ENCODE measurements at regions not wholly inside any gene's neighbourhood (a gene's known extent, or its start where the extent isn't known, plus 50 kb on each side); places are given as distances from the start of the nearest gene placed in this dataset.
"Not testable (repeated sequence)": the region's sequence is repeated elsewhere in the genome, so short reads cannot be mapped to it uniquely, and the experiment has no call there.

DNA sequence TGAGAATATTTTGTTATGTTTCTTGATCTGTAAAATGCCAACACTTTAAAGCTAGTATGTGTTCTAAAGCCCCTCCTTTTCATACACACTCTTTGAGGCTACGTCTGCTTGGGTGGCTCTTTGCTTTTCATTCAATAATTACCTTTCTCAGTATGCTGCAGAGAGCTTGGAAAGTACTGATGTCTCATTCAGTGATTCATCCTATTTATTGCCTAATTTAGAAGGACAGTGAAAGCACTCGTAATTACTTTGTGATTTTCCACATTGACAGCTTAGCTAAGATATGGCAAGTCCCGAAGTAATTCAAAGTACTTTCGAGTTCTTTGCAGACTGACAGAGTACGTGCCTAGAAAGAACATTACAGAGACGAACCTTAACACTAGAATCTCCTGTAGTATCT, 57.2 kb downstream of the BMP15 start:
- no peak for DNase-seq

DNA sequence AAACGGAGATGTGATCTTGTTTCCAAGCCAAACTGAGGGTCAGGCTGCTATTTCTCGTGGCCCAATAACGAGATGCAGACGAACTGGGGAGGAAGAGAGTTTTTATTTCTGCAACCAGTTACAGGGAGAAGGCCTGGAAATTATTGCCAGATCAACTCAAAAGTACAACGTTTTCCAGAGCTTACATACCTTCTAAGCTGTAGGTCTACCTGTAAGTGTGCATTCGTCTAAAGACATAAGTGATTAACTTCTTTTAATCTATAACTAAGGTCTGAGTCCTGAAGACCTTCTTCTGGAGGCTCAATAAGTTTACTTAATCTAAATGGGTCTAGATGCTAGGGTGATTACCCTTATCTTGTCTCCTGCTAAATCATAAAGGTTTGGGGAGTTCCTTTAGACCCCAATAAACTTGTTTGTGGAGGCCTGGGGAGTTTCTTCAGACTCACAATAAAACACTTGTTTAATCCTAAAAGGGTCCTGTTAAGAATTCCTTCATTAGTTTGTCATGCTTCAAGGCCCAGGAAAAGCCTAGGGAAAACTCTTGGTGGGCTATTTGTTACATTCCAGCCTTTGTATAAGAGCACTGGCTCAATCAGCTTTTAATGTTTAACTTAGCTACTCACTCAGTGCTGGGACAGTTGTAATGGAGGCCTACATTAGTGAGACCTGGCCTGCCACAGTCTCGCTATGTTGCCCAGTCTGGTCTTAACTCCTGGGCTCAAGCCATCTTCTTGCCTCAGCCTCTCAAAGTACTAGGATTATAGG, 58.5 kb downstream of the BMP15 start:
- DNase-seq; in situ Hi-C loops (cut with MboI; ENCODE audit: low pct_unique_long_range_greater_than_20kb, low sequenced_read_pairs): not testable (repeated sequence)

More for the DNA sequence above, 57.2 kb downstream of the BMP15 start:
- in situ Hi-C loops (cut with MboI; ENCODE audit: low pct_unique_long_range_greater_than_20kb, low sequenced_read_pairs) = no loop called here

DNA sequence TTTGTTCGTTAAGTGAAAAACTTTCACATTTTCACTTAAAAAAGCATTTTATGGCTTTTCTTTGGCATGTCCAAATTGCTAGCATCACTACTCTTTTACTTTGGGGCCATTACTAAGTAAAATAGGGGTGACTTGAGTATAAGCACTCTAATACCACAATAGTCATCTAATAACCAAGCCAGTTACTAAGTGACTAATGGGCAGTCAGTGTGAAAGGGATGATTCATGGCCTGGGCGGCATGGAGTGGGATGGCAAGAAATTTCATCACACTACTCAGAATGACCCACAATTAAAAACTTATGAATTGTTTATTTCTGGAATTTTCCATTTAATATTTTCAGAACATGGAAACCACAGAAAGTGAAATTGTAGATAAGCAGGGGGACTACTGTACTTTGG, 60.9 kb downstream of the BMP15 start:
- DNase-seq = no peak
- in situ Hi-C loops (cut with MboI; ENCODE audit: low pct_unique_long_range_greater_than_20kb, low sequenced_read_pairs) = no loop called here

DNA sequence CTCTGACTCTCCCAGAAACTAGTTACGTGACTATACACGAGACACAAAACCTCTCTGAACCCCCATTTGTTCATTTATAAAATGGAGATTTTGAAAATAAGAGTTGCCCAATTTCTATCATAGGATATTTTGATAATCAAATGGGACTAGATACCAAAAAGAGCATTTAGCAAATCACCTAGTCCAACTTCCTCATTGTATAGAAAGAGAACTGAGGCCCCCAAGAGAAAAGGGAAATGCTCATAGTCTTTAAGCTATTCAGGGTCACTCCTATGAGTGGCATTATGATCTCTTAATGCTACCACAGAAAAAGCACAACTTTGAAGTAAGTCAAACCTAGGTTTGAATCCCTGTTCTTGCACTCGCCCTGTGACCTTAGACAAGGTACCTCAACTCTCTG, 62.7 kb downstream of the BMP15 start:
- in situ Hi-C loops (cut with MboI; ENCODE audit: low pct_unique_long_range_greater_than_20kb, low sequenced_read_pairs) = no loop called here
- DNase-seq = peak; percentile 5

DNA sequence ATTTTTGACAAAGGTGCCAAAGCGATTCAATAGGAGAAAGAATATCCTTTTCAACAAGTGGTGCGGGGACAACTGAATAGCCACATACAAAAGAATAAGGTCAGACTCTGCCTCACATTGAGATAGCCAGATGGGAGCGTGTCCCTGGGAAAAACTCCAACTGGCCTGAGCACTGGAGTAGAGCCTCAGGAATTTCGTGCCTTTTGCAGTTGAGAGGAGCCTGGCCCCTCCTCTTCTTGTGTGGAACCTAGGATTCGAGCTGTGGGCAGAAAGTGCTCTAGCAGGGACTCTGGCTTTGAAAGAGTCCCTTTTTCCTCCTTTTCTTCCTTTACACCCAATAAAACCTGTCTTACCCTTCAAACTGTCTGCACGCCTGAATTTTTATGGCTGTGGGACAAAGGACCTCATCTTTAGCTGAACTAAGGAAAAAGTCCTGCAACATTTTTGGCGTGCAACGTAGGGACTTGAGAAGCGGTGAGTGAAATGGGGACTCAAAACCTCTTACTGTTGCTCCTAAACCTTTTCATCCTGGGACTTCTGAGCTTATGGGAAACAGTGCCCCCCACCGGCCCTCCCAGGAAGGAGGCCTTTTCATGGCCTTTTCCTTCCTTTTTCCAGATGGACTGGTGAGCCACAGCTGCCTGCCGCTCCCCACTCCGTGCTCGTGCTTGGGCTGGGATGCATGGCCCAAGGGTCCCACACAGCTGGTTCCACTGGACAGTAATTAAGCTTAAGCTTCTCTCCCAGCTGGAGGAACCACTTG, 68.6 kb downstream of the BMP15 start:
- in situ Hi-C loops (cut with MboI; ENCODE audit: low pct_unique_long_range_greater_than_20kb, low sequenced_read_pairs) = no loop called here
- DNase-seq = no peak

DNA sequence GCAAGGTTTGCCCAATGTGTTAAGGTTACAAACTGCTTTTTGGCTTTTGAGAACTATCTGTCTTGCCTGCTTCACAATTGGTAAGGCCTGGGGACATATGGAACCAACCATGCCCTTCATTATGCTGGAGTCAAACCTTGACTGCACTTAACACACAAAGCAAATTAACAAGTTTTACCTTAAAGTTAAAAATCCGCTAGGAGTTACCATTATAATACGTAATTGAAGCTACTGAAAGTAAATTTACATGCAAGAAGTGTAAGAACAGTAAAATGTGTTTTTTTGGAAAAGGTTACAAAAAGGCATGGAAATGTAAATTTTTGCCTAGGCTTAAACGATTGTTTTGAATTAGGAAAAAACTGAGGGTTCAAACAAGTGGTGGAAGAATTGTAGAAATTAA, 69.7 kb downstream of the BMP15 start:
- in situ Hi-C loops (cut with MboI; ENCODE audit: low pct_unique_long_range_greater_than_20kb, low sequenced_read_pairs) = no loop called here

DNA sequence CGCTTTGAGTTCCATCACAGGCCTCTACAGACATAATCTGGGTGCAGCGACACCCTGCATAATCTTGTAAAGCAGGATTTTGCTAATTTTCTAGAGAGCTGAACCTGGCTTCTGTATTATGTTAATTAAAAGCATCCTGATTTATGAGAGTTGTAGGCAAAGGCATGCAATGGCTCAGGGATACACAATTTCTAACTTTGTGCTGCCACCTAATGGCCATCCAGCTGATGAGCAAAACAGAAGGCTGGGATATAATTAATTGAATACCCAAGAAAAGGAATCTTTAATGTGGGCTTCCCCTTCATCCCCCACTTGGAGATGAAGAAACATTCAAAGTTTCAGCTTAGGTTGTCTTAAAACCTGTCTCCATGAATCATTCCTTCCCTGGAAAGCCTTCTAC, 78.1 kb downstream of the BMP15 start:
- in situ Hi-C loops (cut with MboI; ENCODE audit: low pct_unique_long_range_greater_than_20kb, low sequenced_read_pairs) = no loop called here
- DNase-seq = peak; percentile 44

More for the DNA sequence above, 69.7 kb downstream of the BMP15 start:
- DNase-seq = no peak

DNA sequence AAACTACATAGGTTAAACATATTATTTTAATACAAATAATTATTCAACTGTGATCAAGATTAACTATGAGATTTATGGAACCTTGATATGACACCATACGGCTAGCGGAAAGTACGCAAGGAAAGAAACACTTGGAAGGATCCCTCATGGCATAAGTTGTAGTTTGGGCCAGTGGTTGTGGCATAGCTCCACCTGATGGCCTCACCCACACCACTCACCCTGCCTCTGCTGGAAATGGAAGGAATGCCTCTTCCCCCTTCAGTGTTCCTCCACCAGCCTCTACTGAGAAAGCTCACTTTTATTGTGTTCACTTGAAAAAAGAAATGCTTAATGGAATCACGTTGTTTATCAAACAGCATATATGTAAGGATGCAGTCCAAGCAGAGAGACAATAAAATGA, 86.4 kb downstream of the BMP15 start:
- no peak for DNase-seq
- in situ Hi-C loops (cut with MboI; ENCODE audit: low pct_unique_long_range_greater_than_20kb, low sequenced_read_pairs) = no loop called here

DNA sequence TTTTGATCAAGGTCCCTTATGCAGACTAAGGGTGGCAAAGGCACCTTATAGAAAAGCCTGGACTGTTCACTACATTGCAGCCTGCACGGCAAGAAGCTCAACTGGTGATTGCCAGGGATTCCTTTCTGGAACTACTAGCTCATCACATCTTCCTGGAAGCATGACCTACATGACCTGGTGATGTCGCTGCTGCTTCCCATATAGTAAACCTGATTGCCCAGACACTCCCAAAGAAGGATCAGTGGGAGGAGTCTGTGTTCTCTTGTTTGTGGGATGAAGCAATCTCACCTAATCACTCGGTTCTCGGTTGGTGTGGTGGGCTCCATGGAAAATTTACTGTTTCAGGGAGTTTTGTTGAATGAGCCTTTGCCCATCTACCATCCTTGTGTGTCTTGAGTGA, 89.8 kb downstream of the BMP15 start:
- DNase-seq; in situ Hi-C loops (cut with MboI; ENCODE audit: low pct_unique_long_range_greater_than_20kb, low sequenced_read_pairs): not testable (repeated sequence)

DNA sequence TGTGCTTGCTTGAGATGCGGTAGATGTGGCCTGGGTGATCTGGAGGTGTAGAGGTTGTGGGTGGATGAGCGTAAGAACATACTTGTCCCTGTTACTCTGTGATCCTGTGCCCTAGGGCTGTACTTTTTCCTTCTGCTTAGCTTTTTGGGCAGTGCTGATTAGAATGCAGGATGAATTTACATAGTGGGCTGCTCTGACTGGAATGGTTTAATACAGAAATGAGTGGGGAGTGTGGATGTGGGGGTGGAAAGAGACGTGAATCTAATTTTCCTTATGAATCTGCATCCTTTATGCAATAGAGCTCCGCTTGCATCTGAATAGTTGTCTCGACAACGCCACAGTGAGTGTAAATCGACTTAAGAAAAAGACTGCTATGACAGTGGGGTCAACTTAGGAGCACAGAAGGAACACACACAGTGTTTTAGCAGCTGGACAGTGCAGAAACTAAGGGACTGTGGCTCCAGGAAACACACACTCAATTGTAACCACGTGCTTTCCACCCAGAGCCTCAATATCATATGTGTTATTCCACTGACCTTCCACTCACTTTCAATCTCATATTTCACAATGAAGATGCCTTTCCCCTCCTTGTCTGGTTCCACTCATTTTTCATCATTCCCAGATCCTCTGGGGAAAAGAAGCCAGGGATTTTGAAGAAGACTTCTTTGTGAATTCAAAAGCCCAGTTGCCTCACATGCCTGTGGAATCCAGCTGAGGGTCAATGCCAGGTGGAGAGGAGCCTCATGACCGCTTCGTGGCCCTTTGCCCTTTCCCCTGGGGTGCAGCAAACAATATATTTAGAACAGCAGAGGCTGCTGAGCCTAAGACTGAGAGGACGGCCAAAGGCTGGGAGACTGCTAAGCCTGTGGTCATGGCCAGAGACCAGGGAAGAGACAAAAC, 91.4 kb downstream of the BMP15 start:
- in situ Hi-C loops (cut with MboI; ENCODE audit: low pct_unique_long_range_greater_than_20kb, low sequenced_read_pairs); DNase-seq: not testable (repeated sequence)

DNA sequence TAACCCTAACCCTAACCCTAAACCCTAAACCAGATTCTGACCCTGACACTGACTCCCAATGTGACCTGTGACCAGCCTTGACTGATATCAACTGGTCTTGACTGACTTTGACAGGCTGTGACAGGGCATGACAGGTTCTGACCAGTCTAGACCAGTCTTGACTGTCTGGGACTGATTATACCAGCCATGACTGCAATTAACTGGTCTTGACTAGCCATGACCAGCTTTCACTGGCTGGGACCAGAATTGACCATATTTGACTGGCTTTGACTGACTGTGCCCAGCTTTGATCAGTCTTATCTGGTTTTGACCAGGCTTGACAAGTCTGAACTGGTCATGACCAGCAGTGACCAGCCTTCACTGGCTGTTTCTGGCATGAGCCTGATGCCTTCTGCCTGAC, 95.5 kb downstream of the BMP15 start:
- in situ Hi-C loops (cut with MboI; ENCODE audit: low pct_unique_long_range_greater_than_20kb, low sequenced_read_pairs) = no loop called here
- no peak for DNase-seq

DNA sequence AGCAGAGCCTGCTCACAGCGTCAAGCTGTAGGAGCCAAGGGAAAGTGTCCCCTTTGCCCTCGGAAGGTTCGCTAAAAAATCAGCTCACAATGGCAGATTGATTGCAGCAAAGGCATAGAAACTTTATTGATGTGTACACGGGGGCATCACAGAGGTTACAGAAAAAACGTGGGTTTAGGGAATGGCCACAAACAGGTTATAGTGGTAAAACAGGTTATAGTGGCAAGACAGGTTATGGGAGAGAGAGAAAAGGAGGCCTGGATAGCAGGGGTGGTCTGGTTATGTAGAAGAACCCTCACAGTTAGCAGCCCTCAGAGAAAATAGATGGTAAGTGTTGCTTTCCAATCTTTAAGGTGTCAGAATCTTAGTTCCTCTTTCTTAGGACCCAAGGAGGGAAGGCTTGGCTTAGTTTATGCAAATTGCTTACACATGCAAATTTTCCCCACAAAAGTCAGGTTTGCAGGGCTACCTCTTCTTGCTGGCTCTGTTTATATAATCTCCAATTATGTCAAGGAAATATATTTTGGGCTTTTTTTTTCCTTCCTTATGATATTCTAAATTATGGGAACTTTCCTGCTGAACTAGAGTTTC, 113.7 kb downstream of the BMP15 start:
- DNase-seq = no peak
- in situ Hi-C loops (cut with MboI; ENCODE audit: low pct_unique_long_range_greater_than_20kb, low sequenced_read_pairs) = no loop called here

DNA sequence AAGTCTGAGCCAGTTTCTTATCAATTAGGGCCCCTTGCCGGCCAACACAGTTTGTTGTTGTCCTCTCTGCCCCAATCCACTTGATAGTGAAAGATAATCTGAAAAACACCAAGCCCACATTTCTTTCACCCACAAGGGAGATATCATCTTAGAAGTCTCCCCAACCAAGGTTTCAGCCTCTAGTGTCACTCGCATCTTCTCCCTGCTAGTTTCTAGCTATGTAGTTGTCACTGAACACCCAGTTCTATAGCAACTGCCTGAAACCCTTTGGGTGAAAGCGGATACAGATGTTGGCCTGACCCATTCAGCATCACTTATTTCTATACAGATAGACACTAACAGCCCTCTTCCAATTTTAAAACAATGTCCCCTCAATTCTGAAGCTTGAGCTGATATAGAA, 116.3 kb downstream of the BMP15 start:
- in situ Hi-C loops (cut with MboI; ENCODE audit: low pct_unique_long_range_greater_than_20kb, low sequenced_read_pairs) = no loop called here
- DNase-seq = no peak

DNA sequence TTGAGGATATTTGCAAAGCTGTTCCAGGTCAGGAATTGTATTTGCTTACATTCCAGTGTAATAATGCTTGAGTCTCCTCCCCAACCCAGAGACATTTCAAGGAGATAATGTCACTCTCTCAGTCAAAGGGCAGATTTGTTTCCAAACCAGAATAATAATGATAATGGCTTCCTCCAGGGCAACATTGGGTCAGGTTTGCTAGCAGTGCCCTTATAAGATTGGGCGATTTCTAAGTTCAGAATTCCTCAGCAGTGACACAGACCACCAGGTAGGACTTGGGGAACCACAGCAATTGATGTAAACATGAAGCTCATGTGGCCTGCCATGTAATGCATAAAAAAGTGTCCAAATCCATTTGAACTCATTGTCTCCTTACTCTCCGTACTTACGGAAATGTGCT, 125.2 kb downstream of the BMP15 start:
- in situ Hi-C loops (cut with MboI; ENCODE audit: low pct_unique_long_range_greater_than_20kb, low sequenced_read_pairs) = no loop called here

DNA sequence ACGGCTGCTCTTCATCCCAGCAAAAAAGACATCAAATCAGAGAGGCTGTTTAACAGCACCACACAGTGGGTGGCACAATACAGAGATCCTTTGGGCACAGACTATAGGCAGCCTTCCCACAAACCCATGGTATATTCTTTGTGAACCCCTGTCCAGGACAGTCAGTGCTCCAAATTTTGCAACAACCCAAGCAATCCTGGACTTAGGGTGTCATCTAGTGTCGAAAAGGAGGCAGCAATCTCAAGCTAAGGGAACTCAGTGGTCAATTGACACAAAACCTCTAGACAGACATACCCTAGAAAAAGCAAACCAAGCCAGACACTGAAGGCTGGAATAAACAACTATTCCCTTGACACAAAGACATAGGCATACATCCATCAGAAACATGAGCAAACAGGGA, 137.4 kb downstream of the BMP15 start:
- DNase-seq = no peak
- in situ Hi-C loops (cut with MboI; ENCODE audit: low pct_unique_long_range_greater_than_20kb, low sequenced_read_pairs) = no loop called here

More for the DNA sequence above, 125.2 kb downstream of the BMP15 start:
- DNase-seq = no peak

DNA sequence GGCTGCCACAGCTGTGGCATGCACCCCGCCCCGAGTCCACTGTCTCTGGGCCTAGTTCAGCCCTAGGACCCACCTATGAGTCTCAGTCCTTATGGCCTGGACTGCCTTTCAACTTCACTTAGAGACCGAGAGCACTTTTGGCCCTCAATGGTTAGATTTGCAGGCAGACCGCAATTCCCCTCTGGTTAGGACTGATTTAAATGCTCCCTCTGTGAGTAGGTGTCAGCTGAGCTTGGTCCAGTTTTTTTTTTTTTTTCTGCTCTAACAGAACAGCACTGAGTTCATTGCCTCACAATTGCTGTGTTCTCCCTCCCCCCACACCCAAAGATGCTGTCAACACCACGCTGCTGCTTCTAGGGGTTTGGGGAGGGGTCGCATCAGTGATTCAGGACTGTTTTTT, 143.2 kb downstream of the BMP15 start:
- no peak for DNase-seq
- in situ Hi-C loops (cut with MboI; ENCODE audit: low pct_unique_long_range_greater_than_20kb, low sequenced_read_pairs) = no loop called here

DNA sequence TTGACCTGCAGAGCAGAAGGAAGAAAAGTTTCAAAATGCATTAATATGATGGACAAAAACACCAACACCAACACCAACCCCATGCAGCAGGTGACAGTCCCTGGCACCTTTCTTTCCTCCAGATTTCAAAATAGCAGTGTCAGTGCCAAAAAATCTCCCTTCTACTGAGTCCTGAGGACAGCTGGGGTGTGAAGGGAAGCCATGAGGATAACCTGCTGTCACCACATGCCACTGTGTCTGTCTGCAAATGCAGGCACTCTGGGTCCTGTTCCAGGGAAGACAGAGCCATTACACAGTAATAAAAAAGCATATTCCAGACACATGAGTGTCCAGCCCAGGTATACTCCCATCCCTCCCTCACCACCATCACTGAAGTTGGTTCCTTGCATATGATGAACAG, 187.5 kb downstream of the BMP15 start:
- DNase-seq = no peak
- in situ Hi-C loops (cut with MboI; ENCODE audit: low pct_unique_long_range_greater_than_20kb, low sequenced_read_pairs) = no loop called here

DNA sequence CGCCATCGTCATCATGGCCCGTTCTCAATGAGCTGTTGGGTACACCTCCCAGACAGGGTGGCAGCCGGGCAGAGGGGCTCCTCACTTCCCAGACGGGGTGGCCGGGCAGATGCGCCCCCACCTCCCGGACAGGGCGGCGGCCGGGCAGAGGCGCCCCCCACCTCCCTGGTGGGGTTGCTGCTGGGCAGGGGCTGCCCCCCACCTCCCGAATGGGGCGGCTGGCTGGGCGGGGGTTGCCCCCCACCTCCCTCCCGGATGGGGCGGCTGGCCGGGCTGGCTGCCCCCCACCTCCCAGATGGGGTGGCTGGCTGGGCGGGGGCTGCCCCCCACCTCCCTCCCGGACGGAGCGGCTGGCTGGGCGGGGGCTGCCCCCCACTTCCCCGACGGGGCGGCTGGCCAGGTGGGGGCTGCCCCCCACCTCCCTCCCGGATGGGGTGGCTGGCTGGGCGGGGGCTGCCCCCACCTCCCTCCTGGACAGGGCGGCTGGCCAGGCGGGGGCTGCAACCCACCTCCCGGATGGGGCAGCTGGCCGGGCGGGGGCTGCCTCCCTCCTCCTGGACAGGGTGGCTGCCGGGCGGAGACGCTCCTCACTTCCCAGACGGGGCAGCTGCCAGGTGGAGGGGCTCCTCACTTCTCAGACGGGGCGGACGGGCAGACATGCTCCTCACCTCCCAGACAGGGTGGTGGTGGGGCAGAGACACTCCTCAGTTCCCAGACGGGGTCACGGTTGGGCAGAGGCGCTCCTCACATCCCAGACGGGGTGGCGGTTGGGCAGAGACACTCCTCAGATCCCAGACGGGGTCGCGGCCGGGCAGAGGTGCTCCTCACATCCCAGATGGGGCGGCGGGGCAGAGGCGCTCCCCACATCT, 208.8 kb downstream of the BMP15 start:
- in situ Hi-C loops (cut with MboI; ENCODE audit: low pct_unique_long_range_greater_than_20kb, low sequenced_read_pairs); DNase-seq: not testable (repeated sequence)
